HG02852 (cell line): ENCODE measurements at regions not wholly inside any gene's neighbourhood (a gene's known extent, or its start where the extent isn't known, plus 50 kb on each side); places are given as distances from the start of the nearest gene placed in this dataset.

Experiments
- ATAC-seq: cut with Tn5 transposase; IDR thresholded peaks from one replicate; pipeline ENCODE4 v1.9.1; 2021; ENCODE audit warnings: mild to moderate bottlenecking, moderate library complexity; ENCODE audit not compliant: unreplicated experiment

GRCh38 chr14:29030970-29031369 lies 264.4 kb downstream of the FOXG1 start:
- ATAC-seq: no peak

- no peak for ATAC-seq
Measured at GRCh38 chr14:29035134-29035533, 268.5 kb downstream of the FOXG1 start.

GRCh38 chr14:29037411-29037810 lies 270.8 kb downstream of the FOXG1 start:
- ATAC-seq: no peak

GRCh38 chr14:29039171-29039570 lies 272.6 kb downstream of the FOXG1 start:
- ATAC-seq: no peak

- ATAC-seq: no peak
Measured at GRCh38 chr14:29042551-29042950, 276.0 kb downstream of the FOXG1 start.

- ATAC-seq: no peak
Measured at GRCh38 chr14:29043737-29044136, 277.1 kb downstream of the FOXG1 start.

- no peak for ATAC-seq
Measured at GRCh38 chr14:29045237-29045636, 278.6 kb downstream of the FOXG1 start.

GRCh38 chr14:29054119-29054518 lies 287.5 kb downstream of the FOXG1 start:
- no peak for ATAC-seq

GRCh38 chr14:29056041-29056566 lies 289.5 kb downstream of the FOXG1 start:
- ATAC-seq: no peak

- no peak for ATAC-seq
Measured at GRCh38 chr14:29061702-29062101, 295.1 kb downstream of the FOXG1 start.

- no peak for ATAC-seq
Measured at GRCh38 chr14:29062466-29062865, 295.9 kb downstream of the FOXG1 start.

GRCh38 chr14:29062976-29063375 lies 296.4 kb downstream of the FOXG1 start:
- no peak for ATAC-seq

GRCh38 chr14:29064305-29064900 lies 297.8 kb downstream of the FOXG1 start:
- no peak for ATAC-seq

GRCh38 chr14:29069228-29069627 lies 302.6 kb downstream of the FOXG1 start:
- ATAC-seq: no peak

- ATAC-seq: no peak
Measured at GRCh38 chr14:29075761-29076160, 309.2 kb downstream of the FOXG1 start.

GRCh38 chr14:29077916-29078315 lies 311.3 kb downstream of the FOXG1 start:
- no peak for ATAC-seq

GRCh38 chr14:29078810-29079522 lies 312.4 kb downstream of the FOXG1 start:
- ATAC-seq: no peak

- ATAC-seq: no peak
Measured at GRCh38 chr14:29085546-29085945, 319.0 kb downstream of the FOXG1 start.

GRCh38 chr14:29089849-29090248 lies 323.3 kb downstream of the FOXG1 start:
- ATAC-seq: no peak

- ATAC-seq: no peak
Measured at GRCh38 chr14:29092121-29092520, 325.5 kb downstream of the FOXG1 start.

GRCh38 chr14:29097476-29097875 lies 330.9 kb downstream of the FOXG1 start:
- ATAC-seq: no peak

- ATAC-seq: no peak
Measured at GRCh38 chr14:29098656-29099055, 332.1 kb downstream of the FOXG1 start.
